SK-N-SH (cell line): ENCODE measurements at regions not wholly inside any gene's neighbourhood (a gene's known extent, or its start where the extent isn't known, plus 50 kb on each side); places are given as distances from the start of the nearest gene placed in this dataset.

Experiments
- CTCF ChIP-seq: fragments of 200-600 bp; sonication (generic); IDR thresholded peaks from 2 replicates; pipeline ENCODE4 v1.6.1; 2017; ENCODE audit warnings: antibody characterized with exemption, mild to moderate bottlenecking, moderate library complexity
- ELF1 ChIP-seq: IDR thresholded peaks from 2 replicates; pipeline ENCODE4 v1.4.0; 2012
- EP300 ChIP-seq, 2 experiments: IDR thresholded peaks; 2 replicates each; pipeline versions ENCODE4 v1.4.0 to v1.6.1; 2012; ENCODE audit warnings: borderline replicate concordance in 1 of 2, low read depth in 1 of 2, low read length in 1 of 2
- EZH2phosphoT487 ChIP-seq: fragments of 200-600 bp; sonication (generic); IDR thresholded peaks from 2 replicates; pipeline ENCODE4 v1.6.1; 2017; ENCODE audit warnings: low read depth, mixed run types, mild to moderate bottlenecking, antibody characterized with exemption, moderate library complexity, borderline replicate concordance
- GABPA ChIP-seq: IDR thresholded peaks from 2 replicates; pipeline ENCODE4 v1.4.0; 2012; ENCODE audit warnings: low read depth, mild to moderate bottlenecking
- JUND ChIP-seq: IDR thresholded peaks from 2 replicates; pipeline ENCODE4 v1.4.0; 2012
- MXI1 ChIP-seq: IDR thresholded peaks from 2 replicates; pipeline ENCODE4 v1.6.1; 2012; ENCODE audit warnings: mild to moderate bottlenecking, low read depth, low read length, improper control_type of control experiment
- NRF1 ChIP-seq: IDR thresholded peaks from 2 replicates; pipeline ENCODE4 v1.6.1; 2012; ENCODE audit warnings: low read depth, mild to moderate bottlenecking, low read length
- POLR2AphosphoS5 ChIP-seq: IDR thresholded peaks from 2 replicates; pipeline ENCODE4 v1.6.1; 2012; ENCODE audit warnings: low read depth, low read length
- RCOR1 ChIP-seq: fragments of 150-350 bp; IDR thresholded peaks from 2 replicates; pipeline ENCODE4 v1.6.1; 2017; ENCODE audit warnings: antibody characterized with exemption, low read length
- REST ChIP-seq: IDR thresholded peaks from 2 replicates; pipeline ENCODE4 v1.6.1; 2012; ENCODE audit warnings: mild to moderate bottlenecking, low read depth, low read length, moderate library complexity
- RXRA ChIP-seq: IDR thresholded peaks from 2 replicates; pipeline ENCODE4 v1.4.0; 2012; ENCODE audit warnings: low read depth, mild to moderate bottlenecking, borderline replicate concordance
- SIN3A ChIP-seq: IDR thresholded peaks from 2 replicates; pipeline ENCODE4 v1.6.1; 2012; ENCODE audit warnings: low read depth, mild to moderate bottlenecking, low read length, moderate library complexity, borderline replicate concordance
- TEAD4 ChIP-seq: IDR thresholded peaks from 2 replicates; pipeline ENCODE4 v1.4.0; 2012; ENCODE audit warnings: mild to moderate bottlenecking, borderline replicate concordance; ENCODE audit not compliant: insufficient read depth
- USF1 ChIP-seq: IDR thresholded peaks from 2 replicates; pipeline ENCODE4 v1.4.0; 2012; ENCODE audit warnings: low read depth, borderline replicate concordance
- USF2 ChIP-seq: fragments of 150-350 bp; IDR thresholded peaks from 2 replicates; pipeline ENCODE4 v1.6.1; 2017; ENCODE audit warnings: antibody characterized with exemption, low read length, low read depth, borderline replicate concordance
- YY1 ChIP-seq: IDR thresholded peaks from 2 replicates; pipeline ENCODE4 v1.4.0; 2012; ENCODE audit warnings: low read depth, mild to moderate bottlenecking
- ZBTB33 ChIP-seq: IDR thresholded peaks from 2 replicates; pipeline ENCODE4 v1.4.0; 2012; ENCODE audit warnings: low read depth, borderline replicate concordance

GRCh38 chr13:109698779-109699178 lies 87.6 kb downstream of the IRS2 start (continued):
- TF ChIP-seq TEAD4: peak; percentile 97
- no peak for TF ChIP-seq USF1
- TF ChIP-seq ZBTB33: no peak
- TF ChIP-seq GABPA: no peak
- TF ChIP-seq NRF1: no peak
- peak; percentile 72 for TF ChIP-seq RXRA
- peak; percentile 83 for TF ChIP-seq POLR2AphosphoS5
- no peak for TF ChIP-seq RCOR1
- TF ChIP-seq CTCF: no peak
- TF ChIP-seq USF2: no peak
- TF ChIP-seq ELF1: peak; percentile 9; the same call in 1 of the 2 replicates
- TF ChIP-seq YY1: no peak; the same call in 1 of the 2 replicates
- TF ChIP-seq JUND: peak; percentile 99
- TF ChIP-seq MXI1: no peak
- TF ChIP-seq EP300 (IDR thresholded peaks at IDR 0.05; ENCODE audit: borderline replicate concordance in 1 of 2, low read depth in 1 of 2, low read length in 1 of 2): peak; percentile 64 to 99
- no peak for TF ChIP-seq REST
- no peak for TF ChIP-seq SIN3A
- no peak for TF ChIP-seq EZH2phosphoT487
- TF ChIP-seq, all 33 proteins: peak for 12
